Fibroblast of skin of right biceps (primary cell): ENCODE measurements at regions not wholly inside any gene's neighbourhood (a gene's known extent, or its start where the extent isn't known, plus 50 kb on each side); places are given as distances from the start of the nearest gene placed in this dataset.

Source experiments
- DNase-seq: peaks from one replicate; pipeline ENCODE4 v3.0.0-alpha.2; 2013

DNA sequence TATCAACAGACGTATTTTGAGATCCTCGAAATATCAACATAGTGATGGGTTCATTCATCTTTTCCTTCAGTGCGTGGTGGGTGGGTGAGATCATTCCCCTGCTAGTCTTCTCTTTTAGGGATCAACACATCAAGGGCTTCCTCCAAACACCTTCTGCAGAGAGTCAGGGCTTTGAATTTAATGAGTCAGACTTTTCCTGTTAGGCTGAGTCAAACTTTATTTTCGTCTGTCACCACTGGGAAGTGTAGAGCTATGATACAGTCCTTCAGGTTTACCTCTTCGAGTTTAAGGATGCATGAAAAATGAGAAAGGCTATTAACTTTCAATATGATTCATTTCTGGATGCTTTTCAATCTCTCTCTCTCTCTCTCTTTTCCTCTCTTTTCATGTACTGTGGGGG lies 189.1 kb downstream of the BMP2 start:
- peak; percentile 44 for DNase-seq

- DNase-seq, result peak; percentile 1
Measured at GRCh38 chr20:6959900-6960312, 192.4 kb downstream of the BMP2 start.

DNA sequence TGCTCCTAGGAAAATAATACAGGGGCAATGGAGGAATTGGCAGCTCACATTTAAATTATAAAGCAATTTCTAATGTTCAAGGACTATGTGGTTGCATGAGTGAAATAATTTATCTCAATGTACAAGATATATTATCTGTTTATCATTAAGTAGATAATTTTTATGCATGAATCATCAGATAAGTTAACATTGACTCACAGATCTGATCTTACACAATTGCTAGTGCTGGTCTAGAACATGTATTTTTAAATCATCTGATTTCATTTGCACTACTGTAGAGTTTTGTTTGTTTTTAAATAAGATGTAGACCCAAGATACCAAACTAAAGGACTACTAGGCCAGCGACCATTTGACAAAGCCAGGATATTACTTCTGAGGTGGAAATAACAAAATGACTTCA lies 199.2 kb downstream of the BMP2 start:
- peak; percentile 15 for DNase-seq

DNA sequence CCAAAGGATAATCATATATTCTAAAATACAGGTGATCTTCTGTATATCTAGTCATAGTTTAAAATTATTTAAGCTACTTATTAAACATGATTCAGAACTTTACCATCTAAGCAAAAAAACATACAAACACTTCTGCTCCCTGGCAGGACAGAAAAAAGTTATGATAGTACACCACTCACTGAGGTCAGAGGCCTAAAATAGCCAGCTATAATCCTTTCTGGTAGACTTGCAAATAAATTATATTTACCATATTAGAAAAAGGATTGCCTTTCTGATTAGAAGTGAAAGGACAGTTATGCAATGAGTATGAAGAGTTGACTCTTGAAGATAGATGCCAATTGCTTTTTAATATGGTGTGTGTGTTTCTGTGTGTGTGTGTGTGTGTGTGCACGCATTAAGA lies 207.4 kb downstream of the BMP2 start:
- no peak for DNase-seq

- DNase-seq, result no peak
Measured at GRCh38 chr20:6975311-6975710, 207.8 kb downstream of the BMP2 start.

- peak; percentile 16 for DNase-seq
Measured at GRCh38 chr20:6976106-6976900, 208.8 kb downstream of the BMP2 start.

GRCh38 chr20:6979621-6980020 lies 212.1 kb downstream of the BMP2 start:
- no peak for DNase-seq

DNA sequence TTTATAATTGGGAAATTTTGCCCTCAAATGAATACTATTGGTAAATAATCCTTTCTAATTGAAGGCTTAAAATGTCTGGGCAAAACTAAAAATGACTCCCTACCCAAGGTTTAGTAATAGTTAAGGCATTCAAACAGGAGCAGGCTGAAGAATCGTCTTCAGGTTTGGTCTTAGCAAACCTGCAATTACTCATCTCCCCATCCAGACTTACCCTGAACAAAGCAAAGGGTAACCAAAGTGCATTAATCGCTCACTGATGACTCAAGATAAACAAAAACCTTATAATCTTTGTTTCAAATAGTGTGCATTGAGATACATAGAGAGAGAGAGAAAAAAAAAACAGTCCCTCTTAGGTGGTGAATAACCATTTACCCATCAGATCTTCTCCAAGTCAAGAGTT lies 225.5 kb downstream of the BMP2 start:
- peak; percentile 48 for DNase-seq

DNA sequence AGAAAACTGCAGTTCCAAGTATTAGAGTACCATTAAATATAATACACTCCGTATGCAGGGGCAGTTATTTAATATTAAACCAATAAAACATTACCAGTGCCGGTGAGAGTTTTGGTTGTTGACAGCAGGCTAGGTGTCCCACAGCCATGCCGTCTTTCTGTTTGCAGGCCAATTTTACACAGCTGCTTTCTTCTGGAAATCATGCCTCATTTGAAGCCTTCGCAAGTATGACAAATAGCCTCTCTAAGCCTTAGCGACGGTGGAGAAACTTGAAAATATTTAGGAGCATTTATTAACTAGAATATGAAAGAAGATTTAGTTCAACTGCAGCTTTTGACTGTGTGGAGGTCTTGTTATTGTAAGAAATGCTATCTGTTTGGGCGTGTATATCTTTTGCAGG lies 226.0 kb downstream of the BMP2 start:
- DNase-seq, result no peak

DNA sequence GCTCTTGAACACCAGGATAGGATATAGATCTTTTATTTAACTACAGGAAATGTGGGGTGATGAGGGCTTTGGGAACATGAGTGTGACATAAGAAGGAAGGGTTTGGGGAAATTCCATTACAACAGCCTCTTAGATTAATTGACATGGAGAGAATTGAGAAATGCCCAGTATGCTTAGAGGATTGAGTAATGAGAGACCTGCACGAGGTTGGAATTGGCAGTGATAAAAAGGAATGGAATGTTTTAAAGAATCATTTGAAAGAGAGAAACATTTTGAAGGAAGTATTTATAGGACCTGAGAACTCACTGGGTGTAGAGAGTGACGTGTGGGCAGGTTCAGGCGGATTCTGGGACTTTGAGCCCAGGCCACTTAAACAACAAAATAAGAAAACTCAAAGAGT lies 227.0 kb downstream of the BMP2 start:
- DNase-seq, result peak; percentile 66

DNA sequence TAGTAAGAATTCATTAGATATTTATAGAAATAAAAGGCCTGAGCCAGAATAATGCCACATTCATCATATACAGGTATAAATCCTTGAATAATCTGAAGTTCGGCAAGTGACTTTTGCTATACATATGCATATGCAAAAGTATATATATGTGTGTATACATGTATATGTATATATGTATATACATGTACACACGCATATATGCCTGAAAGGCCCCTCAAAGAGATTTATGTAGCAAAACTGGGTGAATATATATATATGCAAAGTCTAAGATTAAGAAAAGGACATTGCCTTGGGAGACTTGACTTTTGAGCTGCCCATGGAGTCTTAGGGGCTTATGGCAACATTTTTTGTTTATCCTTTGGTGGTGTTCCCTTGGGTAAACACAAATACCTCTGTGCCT lies 231.4 kb downstream of the BMP2 start:
- no peak for DNase-seq

GRCh38 chr20:6999381-6999780 lies 231.9 kb downstream of the BMP2 start:
- DNase-seq, result no peak

GRCh38 chr20:7003598-7003997 lies 236.1 kb downstream of the BMP2 start:
- DNase-seq, result no peak

DNA sequence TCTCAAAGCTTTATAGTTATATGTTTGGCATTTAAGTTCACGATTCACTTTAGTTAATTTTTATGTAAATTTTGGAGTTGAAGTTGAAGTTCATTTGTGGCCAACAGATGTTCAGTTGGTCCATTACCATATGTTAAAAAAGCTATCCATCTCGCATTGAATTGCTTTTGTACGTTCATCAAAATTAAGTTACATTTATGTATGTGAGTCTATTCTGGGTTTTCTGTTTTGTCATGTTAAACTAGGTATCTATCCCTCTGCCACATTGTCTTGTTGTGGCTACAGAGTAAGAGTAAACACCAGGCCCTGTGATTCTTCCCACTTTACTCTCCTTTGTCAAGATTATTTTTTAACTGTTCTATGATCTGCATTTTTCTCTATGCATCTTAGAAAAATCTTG lies 237.3 kb downstream of the BMP2 start:
- DNase-seq, result no peak

GRCh38 chr20:7010527-7010926 lies 243.0 kb downstream of the BMP2 start:
- DNase-seq, result no peak

DNA sequence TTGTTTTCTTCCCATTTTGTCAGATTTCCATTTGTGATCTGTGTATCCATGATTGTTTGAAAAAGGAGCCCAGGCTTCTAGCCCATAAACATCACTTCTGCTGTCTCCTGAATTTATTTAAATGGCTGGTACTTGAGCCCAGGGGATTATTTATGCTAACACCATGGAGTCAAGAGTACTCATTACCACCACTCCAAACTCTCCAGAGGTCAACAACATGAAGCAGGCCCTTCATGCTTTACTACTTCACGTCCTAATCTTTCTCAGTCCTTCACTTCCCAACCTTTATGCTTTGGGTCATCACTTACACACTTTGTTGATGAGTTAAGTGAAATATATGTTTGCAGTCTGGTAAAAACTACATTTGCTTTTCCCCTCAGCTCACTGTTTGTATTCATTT lies 247.8 kb downstream of the BMP2 start:
- no peak for DNase-seq

- DNase-seq, result no peak
Measured at GRCh38 chr20:7022597-7022996, 255.1 kb downstream of the BMP2 start.

DNA sequence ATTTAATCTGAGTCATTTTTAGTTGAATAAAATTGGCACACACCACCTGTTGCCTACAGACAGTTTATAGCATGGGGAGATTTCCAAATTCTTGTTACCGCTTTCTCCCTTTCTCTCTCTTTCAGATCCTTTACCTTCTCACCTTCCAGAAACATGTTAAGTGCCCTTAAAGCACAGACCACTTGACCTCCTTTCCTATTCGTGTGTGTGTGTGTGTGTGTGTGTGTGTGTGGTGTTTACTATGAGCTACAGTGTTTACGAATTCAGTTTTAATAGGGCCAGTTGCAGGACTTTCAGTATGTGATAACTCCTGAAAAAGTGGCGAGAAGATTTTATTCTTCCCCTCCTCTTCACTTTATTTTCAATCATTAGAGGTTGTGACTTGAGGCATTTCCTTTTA lies 258.1 kb downstream of the BMP2 start:
- no peak for DNase-seq

DNA sequence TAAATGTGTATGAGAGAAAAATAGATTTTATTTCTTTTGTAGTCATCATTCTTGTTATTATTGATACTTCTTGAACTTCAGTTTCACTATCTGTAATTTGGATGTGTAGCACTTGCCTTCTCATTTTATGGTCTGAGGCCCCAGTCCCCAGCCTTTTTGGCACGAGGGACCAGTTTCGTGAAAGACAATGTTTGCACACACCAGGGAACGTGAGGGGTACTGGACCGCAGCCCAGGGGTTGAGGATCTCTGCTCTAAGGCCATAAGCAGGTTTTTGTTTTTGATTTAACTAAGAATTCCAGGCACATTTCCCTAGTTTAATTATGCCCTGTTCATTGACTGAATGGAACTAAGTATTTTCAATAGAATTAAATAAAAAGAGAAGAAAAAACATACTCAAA lies 261.5 kb downstream of the BMP2 start:
- DNase-seq, result no peak

DNA sequence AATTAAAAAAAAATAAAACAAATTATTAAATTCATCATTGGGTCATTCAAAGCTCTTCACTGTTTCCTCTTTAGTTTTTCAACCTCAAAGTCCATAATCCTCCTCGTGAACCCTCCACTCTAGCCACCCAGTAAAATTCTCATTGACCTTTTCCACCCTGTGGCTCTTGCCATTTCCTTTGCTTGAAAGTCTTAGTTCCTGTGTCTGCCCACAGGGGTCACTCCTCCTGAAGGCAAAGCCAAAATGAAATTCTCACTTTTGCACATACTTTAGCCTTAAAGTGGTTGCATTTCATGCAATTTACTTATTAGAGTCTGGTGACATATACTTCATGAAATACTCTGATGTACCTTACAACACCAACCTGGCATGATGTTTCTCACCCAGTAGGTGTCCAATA lies 263.7 kb downstream of the BMP2 start:
- DNase-seq, result no peak

GRCh38 chr20:7038029-7038428 lies 270.5 kb downstream of the BMP2 start:
- peak; percentile 70 for DNase-seq

GRCh38 chr20:7057611-7058010 lies 290.1 kb downstream of the BMP2 start:
- no peak for DNase-seq

- no peak for DNase-seq
Measured at GRCh38 chr20:7078804-7079203, 311.3 kb downstream of the BMP2 start.

- DNase-seq, result no peak
Measured at GRCh38 chr20:7080472-7080871, 313.0 kb downstream of the BMP2 start.

- DNase-seq, result no peak
Measured at GRCh38 chr20:7085467-7085866, 318.0 kb downstream of the BMP2 start.
